ENCODE measurements at regions not wholly inside any gene's neighbourhood (a gene's known extent, or its start where the extent isn't known, plus 50 kb on each side); places are given as distances from the start of the nearest gene placed in this dataset.

GRCh38 chr20:50318710-50319109 lies 128.1 kb downstream of the CEBPB start:
- TF ChIP-seq EP300 (IDR thresholded peaks at IDR 0.05) (no peak), CTCF (IDR thresholded peaks at IDR 0.05) (no peak), POLR2A (IDR thresholded peaks at IDR 0.05; ENCODE audit: low read depth) (no peak)

Data from esophagus muscularis mucosa (tissue), 4 donors.